Breast epithelium (tissue), 3 donors: ENCODE measurements at regions not wholly inside any gene's neighbourhood (a gene's known extent, or its start where the extent isn't known, plus 50 kb on each side); places are given as distances from the start of the nearest gene placed in this dataset.

Source experiments
- POLR2A ChIP-seq: fragments of 450-650 bp; IDR thresholded peaks from one replicate; pipeline ENCODE4 v1.6.1; 2016; ENCODE audit warnings: antibody characterized with exemption, mild to moderate bottlenecking, moderate library complexity
- POLR2AphosphoS5 ChIP-seq, 3 donors: sonication (generic); formaldehyde crosslinking; IDR thresholded peaks; one replicate each; pipeline ENCODE4 v1.6.1; 2017; ENCODE audit warnings: antibody characterized with exemption in 3 of 3
- TF ChIP-seq, protein P1 (sequence below), 3 donors: fragments of 450-650 bp; IDR thresholded peaks; one replicate each; pipeline ENCODE4 v1.5.1; 2016 to 2017; ENCODE audit warnings: antibody characterized with exemption in 3 of 3, mild to moderate bottlenecking in 3 of 3, moderate library complexity in 3 of 3

DNA sequence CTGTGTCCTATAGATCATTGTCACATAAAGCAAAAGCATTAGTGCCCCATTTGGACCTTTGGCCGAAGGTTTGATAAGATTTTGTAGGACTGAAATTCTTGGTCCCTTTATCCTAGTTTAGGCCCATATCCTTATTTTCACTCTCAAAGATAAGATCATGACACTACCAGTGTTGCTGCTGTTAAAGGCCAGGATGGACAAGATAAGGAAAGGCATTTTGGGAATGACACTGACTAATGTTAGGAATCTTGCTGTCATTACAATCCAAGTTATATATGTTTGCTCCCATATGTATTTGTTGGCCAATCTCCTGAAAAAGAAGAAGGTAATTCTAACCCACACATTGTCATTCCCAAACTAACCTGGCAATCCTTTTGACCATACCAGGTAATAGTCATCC lies 101.3 kb upstream of the VAMP7 start:
- TF ChIP-seq POLR2A (no peak), POLR2AphosphoS5 (IDR thresholded peaks at IDR 0.05) (no peak)
- TF ChIP-seq, protein P1, sequence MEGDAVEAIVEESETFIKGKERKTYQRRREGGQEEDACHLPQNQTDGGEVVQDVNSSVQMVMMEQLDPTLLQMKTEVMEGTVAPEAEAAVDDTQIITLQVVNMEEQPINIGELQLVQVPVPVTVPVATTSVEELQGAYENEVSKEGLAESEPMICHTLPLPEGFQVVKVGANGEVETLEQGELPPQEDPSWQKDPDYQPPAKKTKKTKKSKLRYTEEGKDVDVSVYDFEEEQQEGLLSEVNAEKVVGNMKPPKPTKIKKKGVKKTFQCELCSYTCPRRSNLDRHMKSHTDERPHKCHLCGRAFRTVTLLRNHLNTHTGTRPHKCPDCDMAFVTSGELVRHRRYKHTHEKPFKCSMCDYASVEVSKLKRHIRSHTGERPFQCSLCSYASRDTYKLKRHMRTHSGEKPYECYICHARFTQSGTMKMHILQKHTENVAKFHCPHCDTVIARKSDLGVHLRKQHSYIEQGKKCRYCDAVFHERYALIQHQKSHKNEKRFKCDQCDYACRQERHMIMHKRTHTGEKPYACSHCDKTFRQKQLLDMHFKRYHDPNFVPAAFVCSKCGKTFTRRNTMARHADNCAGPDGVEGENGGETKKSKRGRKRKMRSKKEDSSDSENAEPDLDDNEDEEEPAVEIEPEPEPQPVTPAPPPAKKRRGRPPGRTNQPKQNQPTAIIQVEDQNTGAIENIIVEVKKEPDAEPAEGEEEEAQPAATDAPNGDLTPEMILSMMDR (IDR thresholded peaks at IDR 0.05), result no peak
